Amygdala (tissue), 56 donors: ENCODE measurements at regions not wholly inside any gene's neighbourhood (a gene's known extent, or its start where the extent isn't known, plus 50 kb on each side); places are given as distances from the start of the nearest gene placed in this dataset.

Experiments
- DNase-seq, 56 donors: peaks; one replicate each; lab custom pipeline; 2025; lab: John Stamatoyannopoulos, UW

DNA sequence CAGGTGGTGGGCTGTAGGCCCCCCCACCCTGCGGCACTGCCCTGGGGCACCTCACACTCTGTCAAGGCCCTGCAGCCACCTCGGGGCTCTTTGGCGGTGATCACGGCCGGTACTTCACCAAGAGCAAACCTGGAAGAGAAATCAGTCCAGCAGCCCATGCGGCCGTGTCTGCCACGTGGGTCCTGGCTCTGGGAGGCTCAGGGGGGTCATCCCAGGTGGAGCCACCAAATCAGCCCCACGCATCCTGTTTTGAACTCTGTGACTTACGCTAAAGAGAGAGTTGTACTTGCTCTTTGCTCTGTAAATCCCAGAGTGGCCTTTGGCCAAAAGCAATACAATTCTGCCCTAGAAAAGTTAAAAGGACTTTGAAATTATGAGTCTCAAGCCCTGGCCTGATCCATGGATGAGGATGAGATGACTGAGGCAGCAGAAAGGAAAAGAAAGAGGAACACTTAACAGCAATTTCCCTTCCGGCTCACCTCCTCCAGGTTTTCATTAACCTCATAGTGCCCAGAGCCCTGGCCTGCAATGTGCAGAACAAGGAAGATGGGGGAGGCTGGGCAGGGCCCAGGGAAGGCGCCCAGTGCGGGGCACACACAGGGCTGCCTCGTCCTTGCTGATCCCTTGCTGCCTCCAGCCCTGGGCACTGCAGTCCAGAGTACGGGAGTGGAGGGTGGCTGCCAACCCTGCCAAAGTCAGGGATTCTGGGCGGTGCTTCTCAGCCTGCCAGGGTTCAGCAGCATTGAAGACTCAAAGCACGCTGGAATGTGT lies 337.0 kb downstream of the MATN1 start:
- no peak for DNase-seq

- no peak for DNase-seq
Observed at GRCh38 chr1:30385246-30385995, 338.0 kb downstream of the MATN1 start.

DNA sequence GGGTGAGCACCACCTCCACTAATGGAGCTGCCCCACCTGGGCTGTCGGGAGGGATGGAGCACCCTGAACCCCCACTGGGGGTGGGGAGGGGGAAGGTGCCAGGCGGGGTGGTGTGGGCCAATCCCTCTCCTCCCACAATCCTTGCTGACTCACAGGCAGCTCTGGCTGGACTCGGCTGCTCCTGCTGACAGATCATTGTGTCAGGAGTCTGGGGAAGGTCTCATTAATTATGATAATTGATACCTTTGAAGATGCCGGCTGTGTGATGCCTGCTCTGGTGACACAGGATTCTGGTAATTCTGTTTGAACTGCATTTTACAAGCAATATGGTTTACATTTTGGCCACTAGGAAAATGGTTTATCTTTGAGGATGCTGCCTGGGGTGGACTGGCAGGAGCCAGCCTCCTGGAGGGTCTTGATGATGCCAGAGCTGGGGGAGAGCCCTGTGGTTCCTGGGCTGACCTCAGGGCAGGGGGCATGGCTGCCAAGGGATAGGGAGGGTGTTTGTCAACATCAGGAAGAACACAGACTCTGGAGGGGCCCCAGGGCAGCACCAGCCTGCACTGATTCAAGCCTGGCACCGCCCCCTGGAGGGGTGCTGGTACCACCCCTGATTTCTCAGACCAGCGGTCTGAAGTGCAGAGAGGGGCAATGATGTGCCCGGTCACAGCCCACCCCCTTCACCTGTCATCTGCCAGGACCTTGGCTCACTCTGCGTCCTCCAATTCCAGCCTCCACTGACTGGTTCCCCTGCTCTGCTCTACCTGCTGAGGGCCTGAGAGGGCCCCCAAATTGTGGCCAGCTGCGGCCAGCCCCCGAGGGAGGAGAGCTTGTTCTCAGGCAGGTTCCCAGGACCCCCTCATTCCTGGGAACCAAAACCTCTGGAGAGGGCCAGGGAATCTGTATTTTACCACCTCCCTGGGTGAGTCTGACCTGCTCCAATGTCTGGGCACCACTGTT lies 338.8 kb downstream of the MATN1 start:
- DNase-seq = no peak

- no peak for DNase-seq
Observed at GRCh38 chr1:30383221-30383711, 340.1 kb downstream of the MATN1 start.

- no peak for DNase-seq
Observed at GRCh38 chr1:30382496-30382895, 340.9 kb downstream of the MATN1 start.

DNA sequence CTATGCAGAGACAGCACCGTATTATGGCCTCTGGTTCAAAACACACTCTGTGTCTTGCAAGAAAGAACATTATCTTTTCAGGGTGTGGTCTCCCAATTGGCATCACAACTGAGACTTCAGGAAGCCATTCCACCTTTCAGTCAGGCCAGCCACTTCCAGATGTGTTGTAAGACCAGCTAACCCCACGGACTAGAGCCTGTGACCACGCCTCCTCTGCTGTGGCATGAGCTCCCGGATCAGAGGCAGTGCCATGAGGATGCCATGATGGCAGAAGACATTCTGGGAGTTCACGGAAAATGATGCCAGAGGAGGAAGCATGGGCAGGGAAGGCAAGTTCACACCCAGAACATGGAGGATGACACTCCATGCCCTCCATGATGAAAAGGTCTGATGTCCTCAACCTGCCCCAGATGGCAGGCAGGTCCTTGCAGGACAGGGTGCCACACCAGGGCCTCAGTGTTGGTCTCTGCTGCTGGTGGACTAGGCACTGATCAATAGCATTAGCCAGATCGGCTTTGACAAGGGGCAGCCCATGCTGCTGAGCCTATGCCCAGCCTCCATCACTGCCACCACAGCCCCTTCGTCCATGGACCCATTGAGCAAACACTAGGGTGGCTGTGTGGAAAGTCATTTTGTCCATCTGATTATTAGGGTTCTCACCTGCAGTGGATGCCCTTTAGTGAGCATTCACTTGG lies 341.6 kb downstream of the MATN1 start:
- no peak for DNase-seq

- no peak for DNase-seq
Observed at GRCh38 chr1:30381266-30381665, 342.1 kb downstream of the MATN1 start.

DNA sequence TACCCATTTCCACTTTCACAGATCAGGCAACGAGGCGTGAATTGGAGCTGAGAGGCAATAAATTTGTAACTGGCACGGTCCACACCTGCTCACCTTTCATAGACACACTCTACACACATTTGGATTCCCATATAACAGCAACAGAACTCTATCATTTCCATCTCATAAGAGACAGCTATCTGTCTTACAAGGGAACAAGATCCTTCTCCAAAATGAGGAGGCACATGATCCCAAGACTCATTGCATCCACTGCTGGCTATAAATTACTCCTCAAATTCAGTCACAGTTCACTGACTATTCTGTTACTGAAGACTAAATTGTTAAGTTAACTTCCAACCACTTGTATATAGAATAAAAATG lies 342.8 kb downstream of the MATN1 start:
- DNase-seq = no peak

- peak in 42 of 56 donors; percentile 4 to 68 (median 26) for DNase-seq
Observed at GRCh38 chr1:30379684-30380624, 343.4 kb downstream of the MATN1 start.

GRCh38 chr1:30378991-30379581 lies 344.3 kb downstream of the MATN1 start:
- no peak for DNase-seq

- no peak for DNase-seq
Observed at GRCh38 chr1:30378003-30378596, 345.3 kb downstream of the MATN1 start.

- DNase-seq = no peak
Observed at GRCh38 chr1:30377230-30378002, 346.0 kb downstream of the MATN1 start.

GRCh38 chr1:30376054-30376697 lies 347.2 kb downstream of the MATN1 start:
- no peak for DNase-seq

GRCh38 chr1:30375156-30375555 lies 348.2 kb downstream of the MATN1 start:
- no peak for DNase-seq

DNA sequence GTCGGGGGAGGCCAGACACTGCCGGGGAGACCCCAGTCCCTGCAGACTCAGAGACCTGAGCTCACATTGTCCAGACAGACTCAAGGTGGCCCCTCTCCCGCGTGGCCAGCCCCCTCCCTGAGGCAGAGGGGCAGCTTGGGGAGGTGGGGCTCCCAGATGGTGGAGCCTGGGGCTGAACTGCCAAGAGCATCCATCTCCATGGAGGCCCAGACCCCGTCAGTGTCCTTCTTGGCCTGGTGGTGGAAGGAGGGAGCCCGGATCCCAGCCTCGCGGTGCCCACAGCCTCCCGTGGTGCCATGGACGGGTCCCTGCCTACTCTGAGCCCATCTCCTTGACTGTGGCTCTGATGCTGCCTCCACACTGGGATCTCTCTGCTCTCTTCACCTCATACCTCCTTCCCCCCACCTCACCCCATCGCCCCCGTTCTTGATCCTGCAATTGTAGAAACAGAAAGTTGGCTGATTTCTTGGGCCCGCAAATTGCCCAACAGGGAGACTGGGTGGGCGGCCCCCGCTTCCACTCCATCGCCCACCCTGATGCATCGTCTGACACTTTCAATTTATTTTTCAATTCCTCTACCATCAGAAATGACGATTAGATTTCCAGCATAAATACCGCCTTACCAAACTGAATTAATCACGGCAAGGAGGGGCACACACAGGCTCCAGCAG lies 348.9 kb downstream of the MATN1 start:
- no peak for DNase-seq
